Sigmoid colon (tissue), 3 donors: ENCODE measurements at regions not wholly inside any gene's neighbourhood (a gene's known extent, or its start where the extent isn't known, plus 50 kb on each side); places are given as distances from the start of the nearest gene placed in this dataset.

ENCODE experiments used
- CTCF ChIP-seq, 4 experiments: fragments of 450-650 bp in 3 of 4; fragments of 200-600 bp in 1 of 4; IDR thresholded peaks; one replicate each; pipeline ENCODE4 v1.5.1; 2016 to 2019; ENCODE audit warnings: antibody characterized with exemption in 4 of 4, mild to moderate bottlenecking in 3 of 4, moderate library complexity in 2 of 4
- POLR2A ChIP-seq, 2 donors: fragments of 450-650 bp; IDR thresholded peaks; one replicate each; pipeline ENCODE4 v1.6.1; 2016; ENCODE audit warnings: antibody characterized with exemption in 2 of 2, mild to moderate bottlenecking in 2 of 2, moderate library complexity in 2 of 2

DNA sequence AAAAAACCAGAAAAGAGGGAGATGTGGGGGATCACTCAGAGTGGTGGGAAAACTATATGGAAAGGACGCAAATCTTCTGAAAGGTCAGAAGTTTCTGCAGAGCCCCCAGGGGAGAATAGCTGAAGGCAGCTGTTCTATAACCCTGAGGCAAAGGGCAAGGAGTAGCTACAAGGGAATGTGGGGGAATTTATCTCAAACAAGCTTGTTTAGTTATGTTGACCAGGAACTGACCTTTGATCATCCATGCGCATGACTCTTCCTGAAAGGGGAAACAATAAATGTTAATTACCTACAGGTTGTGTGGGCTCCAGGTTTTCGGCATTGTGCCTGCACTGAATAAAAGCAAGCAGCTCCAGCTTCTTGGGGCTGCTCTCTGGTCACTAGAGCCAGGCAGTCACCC, 968.5 kb downstream of the AACS start:
- TF ChIP-seq POLR2A (IDR thresholded peaks at IDR 0.05), result no peak
- TF ChIP-seq CTCF (IDR thresholded peaks at IDR 0.05), result no peak
